ENCODE measurements at regions not wholly inside any gene's neighbourhood (a gene's known extent, or its start where the extent isn't known, plus 50 kb on each side); places are given as distances from the start of the nearest gene placed in this dataset.

GRCh38 chr9:1208157-1208556, 158.0 kb downstream of the DMRT2 start:
- TF ChIP-seq CTCF (IDR thresholded peaks at IDR 0.05; ENCODE audit: poor library complexity, severe bottlenecking) (no peak), EZH2 (IDR thresholded peaks at IDR 0.05; ENCODE audit: borderline replicate concordance, insufficient read depth, low read length, poor library complexity, severe bottlenecking) (no peak), TAF1 (IDR thresholded peaks at IDR 0.05; ENCODE audit: low read depth) (no peak), EP300 (conservative IDR thresholded peaks at IDR 0.05; ENCODE audit: poor library complexity, severe bottlenecking) (no peak), REST (IDR thresholded peaks at IDR 0.05; ENCODE audit: borderline replicate concordance) (no peak), RAD21 (conservative IDR thresholded peaks at IDR 0.05) (no peak), SMC3 (conservative IDR thresholded peaks at IDR 0.05; ENCODE audit: poor library complexity) (no peak), POLR2AphosphoS5 (IDR thresholded peaks at IDR 0.05) (no peak)

Data from neural cell (in vitro differentiated cells).